SU-DHL-6 (cell line): ENCODE measurements at regions not wholly inside any gene's neighbourhood (a gene's known extent, or its start where the extent isn't known, plus 50 kb on each side); places are given as distances from the start of the nearest gene placed in this dataset.

Experiments used
- H2AFZ ChIP-seq: fragments of 200-600 bp; sonication (generic); 2 replicates; pipeline ENCODE4 v1.6.1; 2014; ENCODE audit warnings: low read depth, mild to moderate bottlenecking, moderate library complexity, mixed read lengths, antibody characterized with exemption, low read length; ENCODE audit not compliant: severe bottlenecking
- H3F3A ChIP-seq: fragments of 200-600 bp; shearing (Covaris generic); 2 replicates; pipeline ENCODE4 v1.6.0; 2016; ENCODE audit warnings: antibody characterized with exemption, mild to moderate bottlenecking; ENCODE audit not compliant: insufficient read depth
- H3K27ac ChIP-seq: fragments of 200-600 bp; sonication (generic); 2 replicates; pipeline ENCODE4 v1.5.1; 2016; ENCODE audit warnings: low read depth, mild to moderate bottlenecking, low read length, moderate library complexity, mixed read lengths
- H3K27me3 ChIP-seq: fragments of 200-600 bp; sonication (generic), shearing (Covaris generic); 2 replicates; pipeline ENCODE4 v1.6.0; 2014; ENCODE audit warnings: mild to moderate bottlenecking, low read length
- H3K36me3 ChIP-seq: fragments of 200-600 bp; sonication (generic); 2 replicates; pipeline ENCODE4 v1.6.1; 2014; ENCODE audit warnings: mild to moderate bottlenecking, low read length, mixed read lengths
- H3K4me2 ChIP-seq: fragments of 300-600, 200-600 bp; shearing (Covaris generic), sonication (generic); 2 replicates; pipeline ENCODE4 v1.6.0; 2014; ENCODE audit warnings: low read length, low read depth, mild to moderate bottlenecking; ENCODE audit not compliant: poor library complexity, severe bottlenecking
- H3K4me3 ChIP-seq: fragments of 200-600 bp; sonication (generic); 2 replicates; pipeline ENCODE4 v1.5.1; 2014; ENCODE audit warnings: antibody characterized with exemption, low read length, mild to moderate bottlenecking, mixed read lengths; ENCODE audit not compliant: insufficient read depth, poor library complexity, severe bottlenecking
- H3K79me2 ChIP-seq: fragments of 200-600 bp; sonication (generic); 2 replicates; pipeline ENCODE4 v1.6.1; 2014; ENCODE audit warnings: mild to moderate bottlenecking, low read length, moderate library complexity; ENCODE audit not compliant: insufficient read depth
- H3K9ac ChIP-seq: fragments of 200-600 bp; sonication (generic); 2 replicates; pipeline ENCODE4 v1.7.0; 2014; ENCODE audit warnings: mild to moderate bottlenecking, low read length
- H3K9me2 ChIP-seq: fragments of 200-600 bp; sonication (generic); replicated peaks from 2 replicates; pipeline ENCODE4 v1.6.1; 2014; ENCODE audit warnings: low read length; ENCODE audit not compliant: insufficient read depth
- H3K9me3 ChIP-seq: fragments of 200-600 bp; sonication (generic); 2 replicates; pipeline ENCODE4 v1.6.1; 2014; ENCODE audit warnings: low read length, mixed read lengths; ENCODE audit not compliant: insufficient read depth
- H4K20me1 ChIP-seq: fragments of 200-600 bp; sonication (generic); 2 replicates; pipeline ENCODE4 v1.6.1; 2014; ENCODE audit warnings: low read depth, mild to moderate bottlenecking, antibody characterized with exemption, low read length, moderate library complexity, mixed read lengths
- EZH2phosphoT487 ChIP-seq: fragments of 200-600 bp; sonication (generic), shearing (Covaris generic); conservative IDR thresholded peaks from 2 replicates; pipeline ENCODE4 v1.6.1; 2018; ENCODE audit warnings: mild to moderate bottlenecking, antibody characterized with exemption, low read length, moderate library complexity, mixed read lengths
- TF ChIP-seq, protein P1 (sequence below): fragments of 200-600 bp; sonication (generic); IDR thresholded peaks from one replicate; pipeline ENCODE4 v1.5.1; 2017; ENCODE audit warnings: antibody characterized with exemption, mild to moderate bottlenecking, low read length, moderate library complexity; ENCODE audit not compliant: insufficient read depth, poor library complexity, severe bottlenecking

DNA sequence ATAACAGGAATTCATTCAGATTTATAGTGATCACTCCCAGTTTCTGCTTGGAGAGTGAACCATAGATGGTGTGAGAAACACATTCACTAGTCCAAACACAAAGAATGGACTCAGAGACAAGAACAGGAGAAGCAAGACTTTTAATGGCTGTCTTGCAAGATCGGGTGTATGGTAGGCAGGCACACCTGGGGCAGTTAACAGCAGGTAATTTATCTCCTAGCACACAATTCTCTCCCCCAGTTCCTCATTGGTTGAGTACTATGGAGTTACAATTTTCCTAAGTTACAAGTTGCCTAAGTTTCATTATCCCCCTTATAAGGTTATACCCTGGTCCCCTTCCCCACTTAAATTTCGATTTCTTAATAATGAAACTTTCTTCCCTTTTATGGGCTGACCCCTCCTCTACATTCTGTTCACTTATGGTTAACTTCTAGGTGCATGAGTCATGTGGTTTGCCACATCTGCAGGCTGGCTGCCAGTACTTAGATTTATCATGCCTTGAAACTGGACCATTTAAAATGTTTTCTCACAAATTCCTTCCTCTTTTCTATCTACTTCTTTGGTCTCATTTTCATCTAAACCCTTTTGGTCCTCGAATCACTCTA lies 623.3 kb downstream of the HINT1 start:
- Histone ChIP-seq H3K4me3 (no peak overlapping the region), H3K9ac (no peak overlapping the region), H3K9me3 (no peaks in the 10 kb centered on the region), H3K9me2 (no peaks in the 10 kb centered on the region), H3K36me3 (no peaks in the 10 kb centered on the region), H3K27me3 (no peaks in the 10 kb centered on the region), H2AFZ (no peak overlapping the region), H3F3A (no peaks in the 10 kb centered on the region), H3K79me2 (no peaks in the 10 kb centered on the region), H3K4me2 (no peak overlapping the region), H3K27ac (no peak overlapping the region), H4K20me1 (no peaks in the 10 kb centered on the region)
- TF ChIP-seq, protein P1, sequence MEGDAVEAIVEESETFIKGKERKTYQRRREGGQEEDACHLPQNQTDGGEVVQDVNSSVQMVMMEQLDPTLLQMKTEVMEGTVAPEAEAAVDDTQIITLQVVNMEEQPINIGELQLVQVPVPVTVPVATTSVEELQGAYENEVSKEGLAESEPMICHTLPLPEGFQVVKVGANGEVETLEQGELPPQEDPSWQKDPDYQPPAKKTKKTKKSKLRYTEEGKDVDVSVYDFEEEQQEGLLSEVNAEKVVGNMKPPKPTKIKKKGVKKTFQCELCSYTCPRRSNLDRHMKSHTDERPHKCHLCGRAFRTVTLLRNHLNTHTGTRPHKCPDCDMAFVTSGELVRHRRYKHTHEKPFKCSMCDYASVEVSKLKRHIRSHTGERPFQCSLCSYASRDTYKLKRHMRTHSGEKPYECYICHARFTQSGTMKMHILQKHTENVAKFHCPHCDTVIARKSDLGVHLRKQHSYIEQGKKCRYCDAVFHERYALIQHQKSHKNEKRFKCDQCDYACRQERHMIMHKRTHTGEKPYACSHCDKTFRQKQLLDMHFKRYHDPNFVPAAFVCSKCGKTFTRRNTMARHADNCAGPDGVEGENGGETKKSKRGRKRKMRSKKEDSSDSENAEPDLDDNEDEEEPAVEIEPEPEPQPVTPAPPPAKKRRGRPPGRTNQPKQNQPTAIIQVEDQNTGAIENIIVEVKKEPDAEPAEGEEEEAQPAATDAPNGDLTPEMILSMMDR: no peak
- TF ChIP-seq EZH2phosphoT487: no peak

GRCh38 chr5:130536691-130537090 lies 628.4 kb downstream of the HINT1 start:
- TF ChIP-seq, protein P1: no peak
- no peak for TF ChIP-seq EZH2phosphoT487
- H3K27ac ChIP-seq: no peak overlapping the region
- no peak overlapping the region for H3K9ac ChIP-seq
- no peaks in the 10 kb centered on the region for H3F3A ChIP-seq
- no peaks in the 10 kb centered on the region for H3K9me3 ChIP-seq
- no peaks in the 10 kb centered on the region for H3K9me2 ChIP-seq
- H3K36me3 ChIP-seq: no peaks in the 10 kb centered on the region
- no peaks in the 10 kb centered on the region for H3K79me2 ChIP-seq
- H3K27me3 ChIP-seq: no peaks in the 10 kb centered on the region
- H3K4me3 ChIP-seq: no peak overlapping the region
- H2AFZ ChIP-seq: no peak overlapping the region
- H4K20me1 ChIP-seq: no peaks in the 10 kb centered on the region
- H3K4me2 ChIP-seq: no peak overlapping the region

GRCh38 chr5:130532786-130533185 lies 628.5 kb downstream of the CHSY3 start:
- Histone ChIP-seq H2AFZ (no peak overlapping the region), H4K20me1 (no peaks in the 10 kb centered on the region), H3K79me2 (no peaks in the 10 kb centered on the region), H3K9me3 (no peaks in the 10 kb centered on the region), H3K4me3 (no peak overlapping the region), H3F3A (no peaks in the 10 kb centered on the region), H3K9me2 (no peaks in the 10 kb centered on the region), H3K27me3 (no peaks in the 10 kb centered on the region), H3K36me3 (no peaks in the 10 kb centered on the region), H3K27ac (no peak overlapping the region), H3K9ac (no peak overlapping the region), H3K4me2 (no peak overlapping the region)
- TF ChIP-seq, protein P1: no peak
- no peak for TF ChIP-seq EZH2phosphoT487
